ENCODE measurements at regions not wholly inside any gene's neighbourhood (a gene's known extent, or its start where the extent isn't known, plus 50 kb on each side); places are given as distances from the start of the nearest gene placed in this dataset.

- TF ChIP-seq CTCF (IDR thresholded peaks at IDR 0.05 in 2 of 3, conservative IDR thresholded peaks at IDR 0.05 in 1 of 3; ENCODE audit: control insufficient read depth in 2 of 3, extremely low read depth in 1 of 3, insufficient read depth in 1 of 3, low read depth in 3 of 3, low read length in 3 of 3) (no peak), BRCA1 (IDR thresholded peaks at IDR 0.05; ENCODE audit: low read depth, low read length) (no peak), MAX (IDR thresholded peaks at IDR 0.05; ENCODE audit: low read depth, low read length) (no peak), USF2 (IDR thresholded peaks at IDR 0.05; ENCODE audit: borderline replicate concordance, low read depth, low read length) (no peak), NFYA (IDR thresholded peaks at IDR 0.05; ENCODE audit: borderline replicate concordance, low read depth, low read length) (no peak), TBL1XR1 (IDR thresholded peaks at IDR 0.05; ENCODE audit: low read depth, low read length) (no peak), PAX5 (IDR thresholded peaks at IDR 0.05; ENCODE audit: borderline replicate concordance, low read depth, low read length) (no peak), E4F1 (IDR thresholded peaks at IDR 0.05; ENCODE audit: borderline replicate concordance, partially characterized antibody) (no peak), POLR2A (IDR thresholded peaks at IDR 0.05; ENCODE audit: low read depth, low read length) (no peak), NR2F1 (conservative IDR thresholded peaks at IDR 0.05) (no peak)
Observed at GRCh38 chr5:125381290-125381689, 634.9 kb upstream of the ZNF608 start.

All from GM12878 (cell line).